GM19035 (cell line): ENCODE measurements at regions not wholly inside any gene's neighbourhood (a gene's known extent, or its start where the extent isn't known, plus 50 kb on each side); places are given as distances from the start of the nearest gene placed in this dataset.

Experiments
- ATAC-seq: cut with Tn5 transposase; IDR thresholded peaks from one replicate; pipeline ENCODE4 v1.9.1; 2021; ENCODE audit not compliant: unreplicated experiment

DNA sequence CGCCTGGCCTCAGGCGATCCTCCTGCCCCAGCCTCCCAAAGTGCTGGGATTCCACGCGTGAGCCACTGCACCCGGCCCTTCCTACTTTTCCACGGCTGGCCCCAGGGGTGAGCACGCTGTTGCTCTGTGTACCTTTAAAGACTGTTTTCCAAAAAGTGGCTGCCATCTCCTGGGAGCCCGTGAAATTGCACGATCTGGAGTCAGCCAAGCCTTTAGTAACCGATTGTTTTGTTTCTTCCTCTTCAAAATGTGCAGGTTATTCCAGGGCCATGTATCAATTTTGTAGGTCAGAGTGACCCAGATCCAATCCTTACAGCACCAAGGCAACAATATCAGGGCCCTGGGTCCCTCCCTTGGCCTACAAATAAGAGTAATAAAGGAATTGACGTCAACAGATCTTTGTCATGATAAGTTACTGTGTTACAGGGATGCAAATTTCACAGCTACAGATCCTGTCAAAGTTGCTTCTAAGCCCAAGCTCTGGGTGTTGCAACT lies 135.6 kb upstream of the ZNF236 start:
- ATAC-seq = peak; percentile 59

DNA sequence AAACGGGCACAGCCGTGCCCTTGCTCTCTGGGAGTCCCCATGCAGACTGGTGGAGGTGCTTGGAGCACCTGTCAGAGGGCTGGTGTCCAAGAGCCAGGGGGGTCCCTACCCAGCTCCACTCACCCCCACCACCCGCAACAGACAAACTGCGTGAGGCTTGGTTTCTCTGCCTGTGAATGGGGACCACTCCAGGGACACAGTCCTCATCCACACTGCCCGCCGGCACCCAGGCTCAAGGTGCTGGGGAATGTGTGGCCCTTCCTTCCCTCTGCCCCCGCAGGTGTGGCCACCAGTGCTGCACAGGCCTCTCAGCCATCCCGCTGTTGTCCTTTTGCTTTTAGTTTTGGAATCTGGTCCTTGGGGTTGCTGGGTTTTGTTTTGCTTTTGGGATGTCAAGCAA lies 136.5 kb upstream of the ZNF236 start:
- no peak for ATAC-seq

GRCh38 chr18:76685402-76685801 lies 137.0 kb upstream of the ZNF236 start:
- ATAC-seq = no peak

GRCh38 chr18:76684265-76684664 lies 138.1 kb upstream of the ZNF236 start:
- no peak for ATAC-seq

- no peak for ATAC-seq
Measured at GRCh38 chr18:76679945-76680344, 142.4 kb upstream of the ZNF236 start.

DNA sequence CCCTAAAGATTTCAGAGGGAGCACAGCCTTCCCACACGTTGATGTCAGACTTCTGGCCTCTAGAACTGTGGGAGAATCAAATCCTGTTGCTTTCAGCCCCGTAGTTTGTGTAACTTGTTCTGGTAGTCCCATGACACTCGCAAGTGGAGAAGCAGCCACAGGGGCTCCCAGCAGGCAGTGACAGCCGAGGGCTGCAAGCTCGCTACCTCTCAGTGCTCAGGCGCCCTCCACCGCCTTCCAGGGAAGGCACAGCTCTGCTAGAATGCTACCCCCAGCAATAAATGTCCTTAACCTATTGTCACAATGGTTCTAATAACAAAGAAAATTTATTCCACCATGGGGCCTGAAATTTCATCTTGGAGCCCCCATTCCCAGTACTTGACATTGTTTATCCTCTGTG lies 143.1 kb upstream of the ZNF236 start:
- ATAC-seq = no peak

DNA sequence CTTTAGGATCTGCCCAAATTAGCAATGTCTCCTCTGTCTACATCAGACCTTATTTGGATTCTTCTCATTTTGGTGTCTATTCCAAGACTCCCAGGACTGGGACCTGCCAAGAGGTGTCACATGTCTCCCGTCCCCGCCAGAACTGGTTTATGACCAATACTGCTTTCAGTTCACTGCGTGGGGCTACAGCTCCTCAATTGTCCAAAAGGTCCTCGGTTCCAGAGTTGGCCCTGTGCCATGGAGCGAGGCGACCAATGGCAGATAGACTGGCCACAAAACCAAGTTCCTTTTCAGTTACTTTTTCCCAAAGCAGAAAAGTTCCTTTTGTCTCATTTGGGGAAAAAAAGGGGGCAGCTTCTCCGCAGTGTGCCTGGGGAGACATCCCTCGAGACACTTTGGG lies 144.1 kb upstream of the ZNF236 start:
- no peak for ATAC-seq

- ATAC-seq = no peak
Measured at GRCh38 chr18:76674596-76674995, 147.8 kb upstream of the ZNF236 start.

GRCh38 chr18:76673281-76674185 lies 148.8 kb upstream of the ZNF236 start:
- no peak for ATAC-seq

DNA sequence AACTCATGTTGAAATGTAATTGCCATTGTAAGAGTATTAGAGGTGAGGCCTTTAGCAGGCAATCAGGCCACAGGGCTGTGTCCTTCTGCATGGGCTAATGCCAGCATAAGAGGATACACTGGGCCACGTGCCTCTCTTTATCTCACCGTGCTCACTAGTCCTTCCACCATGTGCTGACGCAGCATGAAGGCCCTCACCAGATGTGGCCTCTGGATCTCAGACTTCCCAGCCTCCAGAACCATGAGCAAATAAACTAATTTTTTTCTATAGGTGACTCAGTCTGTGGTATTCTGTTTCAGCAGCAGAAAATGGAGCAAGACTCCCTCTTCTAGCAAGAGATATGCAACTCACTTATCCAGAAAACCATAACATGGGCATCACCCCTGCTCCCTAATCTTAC lies 149.7 kb upstream of the ZNF236 start:
- ATAC-seq = no peak

- ATAC-seq = no peak
Measured at GRCh38 chr18:76670564-76671288, 151.6 kb upstream of the ZNF236 start.

GRCh38 chr18:76668546-76668945 lies 153.8 kb upstream of the ZNF236 start:
- no peak for ATAC-seq

GRCh38 chr18:76668119-76668518 lies 154.2 kb upstream of the ZNF236 start:
- ATAC-seq = no peak

DNA sequence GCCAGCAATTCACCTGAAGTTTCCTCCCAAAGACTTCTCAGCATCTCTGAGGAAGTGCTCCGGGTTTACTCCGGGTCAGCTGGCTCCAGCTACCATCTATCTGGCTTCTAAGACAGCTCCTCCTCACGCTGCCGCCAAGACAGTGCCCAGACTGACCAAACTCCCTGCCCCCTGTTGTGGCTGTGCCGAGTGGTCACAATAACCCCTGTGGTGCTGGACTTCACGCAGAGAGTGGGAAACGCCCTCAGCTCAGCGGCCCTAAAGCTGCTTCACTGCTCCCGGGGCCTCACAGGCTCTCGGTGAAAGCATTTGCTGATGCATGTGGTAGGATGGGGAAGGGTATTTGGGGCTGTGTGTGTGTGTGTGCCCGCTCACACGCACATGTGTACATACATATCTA lies 154.8 kb upstream of the ZNF236 start:
- no peak for ATAC-seq

- ATAC-seq = no peak
Measured at GRCh38 chr18:76662626-76663025, 159.7 kb upstream of the ZNF236 start.

DNA sequence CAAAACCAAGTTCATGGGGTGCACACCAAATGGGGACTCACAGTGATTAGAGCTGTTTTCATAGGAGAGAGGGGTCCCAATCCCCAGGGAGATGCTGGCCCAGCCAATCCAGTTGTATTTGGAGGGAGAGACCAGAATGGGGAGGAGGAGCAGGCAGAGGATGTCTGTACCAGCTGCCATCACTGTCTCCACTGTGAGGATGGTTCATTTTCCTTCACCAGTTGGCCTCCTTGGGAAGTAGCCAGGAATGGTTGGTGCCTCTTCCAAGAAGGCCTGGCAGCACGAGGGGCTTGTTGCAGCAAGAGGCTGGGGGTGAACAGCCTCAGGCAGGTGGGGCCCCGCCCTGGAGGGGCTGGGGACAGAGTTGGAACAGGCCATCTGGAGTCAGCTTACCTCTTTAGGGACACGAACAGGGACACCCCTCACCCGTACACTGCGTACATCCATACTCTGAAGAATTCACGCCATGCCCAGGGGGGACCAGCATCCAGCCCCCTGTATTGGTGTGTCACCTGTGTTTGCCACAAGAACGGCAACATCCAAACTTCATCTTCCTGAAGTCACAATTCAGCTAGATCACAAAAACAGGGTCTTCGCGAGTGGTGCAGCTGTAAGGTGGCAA lies 161.7 kb upstream of the ZNF236 start:
- no peak for ATAC-seq

GRCh38 chr18:76658627-76659026 lies 163.6 kb upstream of the ZNF516 start:
- no peak for ATAC-seq

DNA sequence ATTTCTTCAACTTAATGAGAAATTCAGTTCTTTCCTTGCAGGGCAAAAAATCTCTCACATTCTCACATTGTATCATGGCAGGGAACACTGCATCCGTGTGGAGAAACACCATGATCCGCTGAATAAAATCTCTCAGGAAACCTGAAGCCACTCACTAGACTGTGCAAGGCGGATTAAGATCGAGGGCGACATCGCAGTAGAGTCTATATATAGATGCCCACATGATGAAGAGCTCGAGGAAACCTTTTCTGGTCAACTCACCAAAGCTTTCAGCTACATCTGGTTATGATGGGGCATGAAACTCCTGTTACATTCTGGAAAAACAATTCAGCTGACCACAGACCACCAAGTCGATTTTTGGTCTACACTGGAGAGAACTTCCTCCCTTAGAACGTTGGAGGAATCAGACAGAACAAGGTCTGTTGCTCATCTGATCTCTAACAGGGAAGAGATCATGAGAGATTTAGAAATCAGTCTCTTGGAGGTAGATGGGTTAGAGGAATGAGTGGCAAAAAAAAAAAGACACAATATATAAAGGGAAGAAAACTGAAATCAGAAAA lies 162.9 kb upstream of the ZNF516 start:
- ATAC-seq = no peak

- no peak for ATAC-seq
Measured at GRCh38 chr18:76656925-76657827, 162.1 kb upstream of the ZNF516 start.

- no peak for ATAC-seq
Measured at GRCh38 chr18:76654577-76654976, 159.5 kb upstream of the ZNF516 start.
